ENCODE measurements at regions not wholly inside any gene's neighbourhood (a gene's known extent, or its start where the extent isn't known, plus 50 kb on each side); places are given as distances from the start of the nearest gene placed in this dataset.
"Not testable (repeated sequence)": the region's sequence is repeated elsewhere in the genome, so short reads cannot be mapped to it uniquely, and the experiment has no call there.

DNA sequence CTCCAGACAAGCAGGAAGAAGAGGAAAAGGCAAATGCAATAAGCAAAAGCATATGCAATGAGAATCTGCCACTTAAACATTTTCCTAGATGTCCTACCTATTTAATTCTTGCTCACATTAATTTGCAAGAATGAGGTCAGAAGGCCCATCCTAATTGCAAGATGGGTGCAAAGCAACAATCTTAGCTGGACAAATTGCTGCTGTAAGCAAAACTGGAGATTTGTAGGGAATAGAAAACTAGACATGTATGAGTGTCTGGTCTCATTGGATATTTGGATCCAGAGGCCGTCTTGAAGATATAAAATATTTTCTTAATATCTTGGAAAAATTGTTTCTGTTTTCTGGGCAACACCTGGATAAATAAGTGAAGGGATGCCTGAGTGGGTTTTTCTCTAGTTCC is 150.1 kb upstream of the PGR start:
- no peaks in the 10 kb centered on the region for H3K27me3 Mint-ChIP-seq
- H3K27ac Mint-ChIP-seq: no peak overlapping the region
- H3K36me3 Mint-ChIP-seq: peaks cover 0 to 4% (median 0%) of the 10 kb centered on the region in 3 donors
- no peak for DNase-seq
- peaks cover 0 to 19% (median 6%) of the 10 kb centered on the region in 9 donors for H3K9me3 Mint-ChIP-seq
- no peaks in the 10 kb centered on the region for H3K4me1 Mint-ChIP-seq
- no peak for ATAC-seq
- H3K4me3 Mint-ChIP-seq: no peak overlapping the region
- POLR2A ChIA-PET: no interaction called here

- Mint-ChIP-seq H3K4me3 (no peak overlapping the region), H3K36me3 (peaks cover 0 to 4% (median 0%) of the 10 kb centered on the region in 3 donors), H3K4me1 (no peaks in the 10 kb centered on the region), H3K9me3 (peaks cover 0 to 19% (median 8%) of the 10 kb centered on the region in 9 donors), H3K27ac (no peak overlapping the region), H3K27me3 (no peaks in the 10 kb centered on the region)
- POLR2A ChIA-PET: no interaction called here
- DNase-seq (no peak), ATAC-seq (no peak)
Observed at GRCh38 chr11:101278286-101278685, 148.7 kb upstream of the PGR start.

DNA sequence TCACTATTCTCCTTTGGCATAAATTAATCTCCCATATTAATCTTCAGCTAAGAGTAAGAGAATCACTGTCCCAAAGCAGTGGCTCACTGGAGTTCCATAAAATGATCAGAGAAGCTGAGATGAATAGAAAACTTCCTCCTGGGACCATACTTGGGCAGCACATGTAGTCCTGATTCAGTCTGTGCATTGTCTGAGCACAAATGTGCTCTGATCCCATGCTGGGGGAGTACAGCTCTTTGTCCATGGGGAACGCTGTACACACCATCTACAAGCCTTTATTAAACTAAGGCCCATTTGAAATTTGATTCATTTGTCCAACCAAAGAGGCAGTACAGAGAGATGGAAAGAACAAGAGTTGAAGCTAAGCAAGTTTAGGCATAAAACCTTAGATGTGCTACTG is 147.4 kb upstream of the PGR start:
- no peak overlapping the region for H3K27ac Mint-ChIP-seq
- ATAC-seq: no peak
- H3K9me3 Mint-ChIP-seq: peaks cover 0 to 19% (median 11%) of the 10 kb centered on the region in 9 donors
- no peaks in the 10 kb centered on the region for H3K27me3 Mint-ChIP-seq
- H3K36me3 Mint-ChIP-seq: peaks cover 0 to 4% (median 0%) of the 10 kb centered on the region in 3 donors
- DNase-seq: no peak
- no peaks in the 10 kb centered on the region for H3K4me1 Mint-ChIP-seq
- POLR2A ChIA-PET: no interaction called here
- H3K4me3 Mint-ChIP-seq: no peak overlapping the region

GRCh38 chr11:101269990-101270660 is 140.5 kb upstream of the PGR start:
- DNase-seq: no peak
- no peak overlapping the region for H3K27ac Mint-ChIP-seq
- H3K4me1 Mint-ChIP-seq: no peaks in the 10 kb centered on the region
- peaks cover 0 to 27% (median 7%) of the 10 kb centered on the region in 9 donors for H3K9me3 Mint-ChIP-seq
- POLR2A ChIA-PET: no interaction called here
- no peaks in the 10 kb centered on the region for H3K27me3 Mint-ChIP-seq
- ATAC-seq: no peak
- H3K4me3 Mint-ChIP-seq: no peak overlapping the region
- H3K36me3 Mint-ChIP-seq: no peaks in the 10 kb centered on the region

- H3K27ac Mint-ChIP-seq: no peak overlapping the region
- ATAC-seq (no peak), DNase-seq (no peak)
- H3K27me3 Mint-ChIP-seq: no peaks in the 10 kb centered on the region
- no peaks in the 10 kb centered on the region for H3K4me1 Mint-ChIP-seq
- H3K36me3 Mint-ChIP-seq: no peaks in the 10 kb centered on the region
- POLR2A ChIA-PET: no interaction called here
- H3K9me3 Mint-ChIP-seq: peaks cover 0 to 29% (median 9%) of the 10 kb centered on the region in 9 donors
- H3K4me3 Mint-ChIP-seq: no peak overlapping the region
Observed at GRCh38 chr11:101269390-101269789, 139.8 kb upstream of the PGR start.

GRCh38 chr11:101267654-101268053 is 138.0 kb upstream of the PGR start:
- ATAC-seq: no peak
- no peak for DNase-seq
- Mint-ChIP-seq H3K27me3 (no peaks in the 10 kb centered on the region), H3K4me1 (no peaks in the 10 kb centered on the region), H3K27ac (no peak overlapping the region), H3K36me3 (no peaks in the 10 kb centered on the region), H3K9me3 (peaks cover 0 to 29% (median 5%) of the 10 kb centered on the region in 9 donors), H3K4me3 (no peak overlapping the region)
- POLR2A ChIA-PET: no interaction called here

DNA sequence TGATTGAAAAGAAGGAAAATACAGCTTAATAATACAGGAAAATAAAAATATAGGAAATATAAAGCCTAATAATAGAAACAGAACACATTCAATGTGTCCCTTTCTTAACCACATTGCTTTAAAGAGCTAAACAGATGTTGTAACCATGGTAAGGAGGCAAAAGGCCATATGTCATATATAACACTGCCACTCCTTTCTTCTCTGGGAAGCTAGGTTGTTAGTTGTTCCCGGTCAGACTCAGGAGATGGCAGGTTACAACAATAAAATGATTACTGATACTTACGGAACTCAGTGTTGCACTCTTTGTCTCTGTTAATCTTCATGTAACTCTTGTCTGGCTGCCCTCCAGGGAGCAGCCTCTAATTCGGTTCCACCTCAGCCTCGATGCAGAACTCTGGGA is 134.7 kb upstream of the PGR start:
- POLR2A ChIA-PET: no interaction called here
- no peaks in the 10 kb centered on the region for H3K36me3 Mint-ChIP-seq
- ATAC-seq (no peak), DNase-seq (no peak)
- H3K9me3 Mint-ChIP-seq: peaks cover 0 to 24% (median 2%) of the 10 kb centered on the region in 9 donors
- H3K27me3 Mint-ChIP-seq: no peaks in the 10 kb centered on the region
- no peaks in the 10 kb centered on the region for H3K4me1 Mint-ChIP-seq
- H3K27ac Mint-ChIP-seq: no peak overlapping the region
- no peak overlapping the region for H3K4me3 Mint-ChIP-seq

GRCh38 chr11:101262995-101263394 is 133.4 kb upstream of the PGR start:
- Mint-ChIP-seq H3K4me3 (no peak overlapping the region), H3K4me1 (no peaks in the 10 kb centered on the region), H3K9me3 (peaks cover 0 to 21% (median 1%) of the 10 kb centered on the region in 9 donors), H3K27me3 (no peaks in the 10 kb centered on the region), H3K27ac (no peak overlapping the region), H3K36me3 (no peaks in the 10 kb centered on the region)
- POLR2A ChIA-PET: no interaction called here
- no peak for ATAC-seq
- no peak for DNase-seq

DNA sequence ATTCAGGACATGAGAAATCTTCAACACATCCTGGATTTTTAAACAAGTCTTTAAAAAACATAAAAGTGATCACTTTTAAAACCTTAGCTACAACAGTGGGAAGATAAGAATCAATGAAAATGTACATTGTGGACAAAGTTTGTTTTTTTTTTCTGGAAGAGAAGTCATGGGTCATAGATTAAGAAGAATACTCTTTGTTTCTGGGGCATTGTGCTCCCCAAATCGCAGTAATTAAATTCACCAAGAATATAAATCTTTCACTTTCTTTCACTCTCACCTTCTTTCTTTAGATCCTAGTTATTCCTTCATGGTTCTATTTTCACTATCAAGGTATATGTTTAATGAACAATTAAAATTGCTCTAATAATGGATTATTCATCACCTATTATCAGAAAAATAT is 132.6 kb upstream of the PGR start:
- no peaks in the 10 kb centered on the region for H3K36me3 Mint-ChIP-seq
- no peak for ATAC-seq
- H3K27me3 Mint-ChIP-seq: no peaks in the 10 kb centered on the region
- no peak for DNase-seq
- H3K27ac Mint-ChIP-seq: no peak overlapping the region
- POLR2A ChIA-PET: no interaction called here
- H3K4me3 Mint-ChIP-seq: no peak overlapping the region
- H3K9me3 Mint-ChIP-seq: peaks cover 0 to 14% (median 1%) of the 10 kb centered on the region in 9 donors
- H3K4me1 Mint-ChIP-seq: no peaks in the 10 kb centered on the region

GRCh38 chr11:101255036-101255435 is 125.4 kb upstream of the PGR start:
- H3K27ac Mint-ChIP-seq: no peak overlapping the region
- no peaks in the 10 kb centered on the region for H3K36me3 Mint-ChIP-seq
- no peaks in the 10 kb centered on the region for H3K27me3 Mint-ChIP-seq
- no peak for DNase-seq
- no peak for ATAC-seq
- no peaks in the 10 kb centered on the region for H3K4me1 Mint-ChIP-seq
- POLR2A ChIA-PET: no interaction called here
- H3K4me3 Mint-ChIP-seq: no peak overlapping the region
- H3K9me3 Mint-ChIP-seq: peaks cover 0 to 15% (median 6%) of the 10 kb centered on the region in 9 donors

GRCh38 chr11:101254037-101254436 is 124.4 kb upstream of the PGR start:
- H3K4me1 Mint-ChIP-seq: no peaks in the 10 kb centered on the region
- H3K9me3 Mint-ChIP-seq: peaks cover 0 to 15% (median 6%) of the 10 kb centered on the region in 9 donors
- no peak for ATAC-seq
- H3K27me3 Mint-ChIP-seq: no peaks in the 10 kb centered on the region
- H3K27ac Mint-ChIP-seq: no peak overlapping the region
- POLR2A ChIA-PET: no interaction called here
- no peaks in the 10 kb centered on the region for H3K36me3 Mint-ChIP-seq
- H3K4me3 Mint-ChIP-seq: no peak overlapping the region
- DNase-seq: no peak

- POLR2A ChIA-PET: not testable (repeated sequence)
- peaks cover 0 to 19% (median 4%) of the 10 kb centered on the region in 9 donors for H3K9me3 Mint-ChIP-seq
Observed at GRCh38 chr11:101245635-101246034, 116.0 kb upstream of the PGR start.

DNA sequence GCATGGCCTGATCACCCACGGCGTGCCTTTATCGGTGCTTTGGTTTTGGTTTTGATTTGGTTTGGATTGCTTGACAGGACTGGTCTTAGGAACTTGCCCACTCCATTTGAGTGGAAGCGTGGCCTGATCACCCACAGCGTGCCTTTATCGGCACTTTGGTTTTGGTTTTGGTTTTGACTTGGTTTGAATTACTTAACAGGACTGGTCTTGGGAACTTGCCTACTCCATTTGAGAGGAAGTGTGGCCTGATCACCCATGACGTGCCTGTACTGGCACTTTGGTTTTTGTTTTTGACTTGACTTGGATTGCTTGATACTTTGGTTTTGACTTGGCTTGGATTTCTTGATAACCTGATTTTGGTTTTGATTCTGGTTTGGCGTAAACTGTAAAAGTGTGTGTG is 115.5 kb upstream of the PGR start:
- H3K27me3 Mint-ChIP-seq, H3K4me1 Mint-ChIP-seq, H3K36me3 Mint-ChIP-seq, DNase-seq, H3K27ac Mint-ChIP-seq, POLR2A ChIA-PET, H3K4me3 Mint-ChIP-seq, ATAC-seq: not testable (repeated sequence)
- H3K9me3 Mint-ChIP-seq: peaks cover 0 to 19% (median 4%) of the 10 kb centered on the region in 9 donors

More at GRCh38 chr11:101245635-101246034, 116.0 kb upstream of the PGR start:
- not testable (repeated sequence) for H3K4me3 Mint-ChIP-seq, H3K36me3 Mint-ChIP-seq, H3K27ac Mint-ChIP-seq, H3K4me1 Mint-ChIP-seq, DNase-seq, H3K27me3 Mint-ChIP-seq, ATAC-seq

DNA sequence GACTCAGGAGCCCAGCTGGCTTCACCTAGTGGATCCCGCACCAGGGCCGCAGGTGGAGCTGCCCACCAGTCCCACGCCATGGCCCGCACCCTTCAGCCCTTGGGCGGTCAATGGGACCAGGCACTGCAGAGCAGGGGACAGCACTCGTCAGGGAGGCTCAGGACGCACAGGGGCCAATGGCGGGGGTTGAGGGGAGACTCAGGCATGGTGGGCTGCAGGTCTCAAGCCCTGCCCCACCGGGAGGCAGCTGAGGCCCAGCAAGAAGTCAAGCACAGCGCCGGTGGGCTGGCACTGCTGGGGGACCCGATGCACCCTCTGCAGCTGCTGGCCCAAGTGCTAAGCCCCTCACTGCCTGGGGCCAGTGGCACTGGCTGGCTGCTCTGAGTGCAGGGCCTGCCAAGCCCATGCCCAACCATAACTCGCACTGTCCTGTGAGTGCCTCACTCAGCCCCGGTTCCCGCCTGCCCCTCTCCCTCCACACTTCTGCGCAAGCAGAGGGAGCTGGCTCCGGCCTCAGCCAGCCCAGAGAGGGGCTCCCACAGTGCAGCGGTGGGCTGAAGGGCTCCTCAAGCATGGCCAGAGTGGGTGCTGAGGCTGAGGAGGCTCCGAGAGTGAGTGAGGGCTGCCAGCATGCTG is 111.7 kb upstream of the PGR start:
- ATAC-seq: no peak
- H3K4me3 Mint-ChIP-seq: no peak overlapping the region
- H3K9me3 Mint-ChIP-seq: peaks cover 0 to 31% (median 4%) of the 10 kb centered on the region in 9 donors
- POLR2A ChIA-PET: no interaction called here
- H3K27me3 Mint-ChIP-seq: peaks cover 0 to 3% (median 0%) of the 10 kb centered on the region in 5 donors
- H3K36me3 Mint-ChIP-seq: no peaks in the 10 kb centered on the region
- no peak overlapping the region for H3K27ac Mint-ChIP-seq
- DNase-seq: no peak
- H3K4me1 Mint-ChIP-seq: no peaks in the 10 kb centered on the region
